ENCODE measurements at regions not wholly inside any gene's neighbourhood (a gene's known extent, or its start where the extent isn't known, plus 50 kb on each side); places are given as distances from the start of the nearest gene placed in this dataset.

DNA sequence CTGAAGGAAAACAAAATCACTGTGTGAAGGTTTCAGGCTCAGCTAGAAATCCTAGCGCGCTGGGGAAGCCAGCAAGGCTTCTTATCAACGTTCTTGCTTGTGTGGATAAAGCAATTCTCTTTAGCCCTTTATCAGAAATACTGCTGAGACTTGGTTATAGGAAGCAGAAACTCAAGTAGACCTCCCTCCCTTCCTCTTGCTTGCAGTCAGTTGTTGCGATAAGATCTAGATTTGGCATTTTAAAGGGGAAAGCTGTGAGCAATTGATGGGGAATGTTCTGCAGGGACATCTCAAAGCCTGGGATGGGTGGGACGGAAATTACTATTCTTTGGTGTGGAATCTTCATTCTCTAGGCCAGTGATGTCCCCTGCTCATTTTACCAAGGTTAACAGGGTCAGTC, 76.4 kb upstream of the ANO4 start:
- TF ChIP-seq POLR2AphosphoS5 (IDR thresholded peaks at IDR 0.05; ENCODE audit: low read depth), result no peak
- TF ChIP-seq GABPA (IDR thresholded peaks at IDR 0.05; ENCODE audit: low read depth), result no peak
- TF ChIP-seq SPI1 (IDR thresholded peaks at IDR 0.05; ENCODE audit: borderline replicate concordance, low read depth), result no peak
- no peak for TF ChIP-seq REST (IDR thresholded peaks at IDR 0.05; ENCODE audit: insufficient replicate concordance, low read depth)
- TF ChIP-seq, protein P1, sequence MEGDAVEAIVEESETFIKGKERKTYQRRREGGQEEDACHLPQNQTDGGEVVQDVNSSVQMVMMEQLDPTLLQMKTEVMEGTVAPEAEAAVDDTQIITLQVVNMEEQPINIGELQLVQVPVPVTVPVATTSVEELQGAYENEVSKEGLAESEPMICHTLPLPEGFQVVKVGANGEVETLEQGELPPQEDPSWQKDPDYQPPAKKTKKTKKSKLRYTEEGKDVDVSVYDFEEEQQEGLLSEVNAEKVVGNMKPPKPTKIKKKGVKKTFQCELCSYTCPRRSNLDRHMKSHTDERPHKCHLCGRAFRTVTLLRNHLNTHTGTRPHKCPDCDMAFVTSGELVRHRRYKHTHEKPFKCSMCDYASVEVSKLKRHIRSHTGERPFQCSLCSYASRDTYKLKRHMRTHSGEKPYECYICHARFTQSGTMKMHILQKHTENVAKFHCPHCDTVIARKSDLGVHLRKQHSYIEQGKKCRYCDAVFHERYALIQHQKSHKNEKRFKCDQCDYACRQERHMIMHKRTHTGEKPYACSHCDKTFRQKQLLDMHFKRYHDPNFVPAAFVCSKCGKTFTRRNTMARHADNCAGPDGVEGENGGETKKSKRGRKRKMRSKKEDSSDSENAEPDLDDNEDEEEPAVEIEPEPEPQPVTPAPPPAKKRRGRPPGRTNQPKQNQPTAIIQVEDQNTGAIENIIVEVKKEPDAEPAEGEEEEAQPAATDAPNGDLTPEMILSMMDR (IDR thresholded peaks at IDR 0.05; ENCODE audit: insufficient read depth, low read length), result no peak
- Histone ChIP-seq H3K4me3 (replicated peaks; ENCODE audit: insufficient read depth, low read length) (no peak overlapping the region), H3K27ac (replicated peaks) (no peak overlapping the region), H3K27me3 (ENCODE audit: insufficient read depth, poor library complexity, severe bottlenecking) (peaks cover 37% of the 10 kb centered on the region)
- DNase-seq (ENCODE audit: low read depth in 1 of 2, low spot score in 1 of 2), result no peak

GRCh38 chr12:100720016-100720654, 74.4 kb upstream of the ANO4 start:
- TF ChIP-seq SPI1 (IDR thresholded peaks at IDR 0.05; ENCODE audit: borderline replicate concordance, low read depth) (no peak), GABPA (IDR thresholded peaks at IDR 0.05; ENCODE audit: low read depth) (no peak), POLR2AphosphoS5 (IDR thresholded peaks at IDR 0.05; ENCODE audit: low read depth) (no peak), REST (IDR thresholded peaks at IDR 0.05; ENCODE audit: insufficient replicate concordance, low read depth) (no peak)
- TF ChIP-seq, protein P1 (IDR thresholded peaks at IDR 0.05; ENCODE audit: insufficient read depth, low read length), result no peak
- H3K4me3 ChIP-seq (replicated peaks; ENCODE audit: insufficient read depth, low read length), result no peak overlapping the region
- H3K27ac ChIP-seq (replicated peaks), result no peak overlapping the region
- peaks cover 34% of the 10 kb centered on the region for H3K27me3 ChIP-seq (ENCODE audit: insufficient read depth, poor library complexity, severe bottlenecking)
- DNase-seq (ENCODE audit: low read depth in 1 of 2, low spot score in 1 of 2), result no peak

GRCh38 chr12:100721169-100721568, 73.4 kb upstream of the ANO4 start:
- TF ChIP-seq, protein P1 (IDR thresholded peaks at IDR 0.05; ENCODE audit: insufficient read depth, low read length), result no peak
- TF ChIP-seq GABPA (IDR thresholded peaks at IDR 0.05; ENCODE audit: low read depth) (no peak), SPI1 (IDR thresholded peaks at IDR 0.05; ENCODE audit: borderline replicate concordance, low read depth) (no peak), REST (IDR thresholded peaks at IDR 0.05; ENCODE audit: insufficient replicate concordance, low read depth) (no peak), POLR2AphosphoS5 (IDR thresholded peaks at IDR 0.05; ENCODE audit: low read depth) (no peak)
- H3K4me3 ChIP-seq (replicated peaks; ENCODE audit: insufficient read depth, low read length), result no peak overlapping the region
- DNase-seq (ENCODE audit: low read depth in 1 of 2, low spot score in 1 of 2), result no peak
- no peak overlapping the region for H3K27ac ChIP-seq (replicated peaks)
- H3K27me3 ChIP-seq (ENCODE audit: insufficient read depth, poor library complexity, severe bottlenecking), result peaks cover 32% of the 10 kb centered on the region

Measured in HL-60 (cell line).